IMR-90 (cell line): ENCODE measurements at regions not wholly inside any gene's neighbourhood (a gene's known extent, or its start where the extent isn't known, plus 50 kb on each side); places are given as distances from the start of the nearest gene placed in this dataset.

Experiments used
- ATAC-seq: fragments of 200-7000 bp; cut with Tn5 transposase; 2 replicates; pipeline ENCODE4 v1.9.1; 2020; ENCODE audit warnings: low read depth, mild to moderate bottlenecking, moderate library complexity
- BruUV-seq: library from RNA; stranded (reverse); fragments of 400-500 nt; replicated peaks from 2 replicates; lab custom pipeline; 2021; lab: Mats Ljungman, UMichigan
- CTCF ChIA-PET: fragments of 300-600 bp; formaldehyde crosslinking; extraction: SDS; loops from one replicate; lab custom pipeline; 2021; ENCODE audit warnings: antibody characterized with exemption; lab: Yijun Ruan, JAX
- POLR2A ChIA-PET: fragments of 300-600 bp; sonication (Branson Sonifier 250); formaldehyde crosslinking; loops from one replicate; lab custom pipeline; 2022; ENCODE audit warnings: antibody characterized with exemption; ENCODE audit not compliant: unreplicated experiment; lab: Charles Lee
- DNase-seq: peaks from one replicate; pipeline ENCODE4 v3.0.0; 2013
- H2AFZ ChIP-seq: replicated peaks from 2 replicates; pipeline ENCODE3; 2013; ENCODE audit warnings: low read length, mild to moderate bottlenecking; ENCODE audit not compliant: poor library complexity
- H2AK5ac ChIP-seq: 2 replicates; pipeline ENCODE4 v1.6.1; 2013; ENCODE audit warnings: low read depth, low read length, inconsistent platforms
- H2AK9ac ChIP-seq: replicated peaks from 2 replicates; pipeline ENCODE3; 2013; ENCODE audit warnings: mild to moderate bottlenecking, low read depth, low read length, moderate library complexity; ENCODE audit not compliant: poor library complexity
- H2BK120ac ChIP-seq: 2 replicates; pipeline ENCODE4 v1.6.1; 2013; ENCODE audit warnings: low read depth, low read length, inconsistent platforms
- H2BK15ac ChIP-seq: 3 replicates; pipeline ENCODE4 v1.6.1; 2013; ENCODE audit warnings: low read depth, low read length, inconsistent platforms
- H2BK20ac ChIP-seq: 2 replicates; pipeline ENCODE4 v1.6.1; 2013; ENCODE audit warnings: low read depth, mild to moderate bottlenecking, inconsistent platforms, low read length, moderate library complexity
- H2BK5ac ChIP-seq: 2 replicates; pipeline ENCODE4 v1.6.1; 2013; ENCODE audit warnings: mild to moderate bottlenecking, low read depth, low read length, inconsistent platforms; ENCODE audit not compliant: poor library complexity, severe bottlenecking
- H3K14ac ChIP-seq: replicated peaks from 2 replicates; pipeline ENCODE4 v1.6.1; 2013; ENCODE audit warnings: low read depth, low read length, inconsistent platforms
- H3K18ac ChIP-seq: 2 replicates; pipeline ENCODE4 v1.6.1; 2013; ENCODE audit warnings: low read depth, low read length, control low read depth
- H3K23ac ChIP-seq: 2 replicates; pipeline ENCODE4 v1.6.1; 2013; ENCODE audit warnings: low read depth, low read length, inconsistent platforms
- H3K27ac ChIP-seq: 2 replicates; pipeline ENCODE4 v1.5.1; 2013; ENCODE audit warnings: mild to moderate bottlenecking, control low read depth, low read length; ENCODE audit not compliant: insufficient read depth
- H3K27me3 ChIP-seq: 2 replicates; pipeline ENCODE4 v1.6.1; 2013; ENCODE audit warnings: low read length; ENCODE audit not compliant: control insufficient read depth, insufficient read depth
- H3K36me3 ChIP-seq: 2 replicates; pipeline ENCODE4 v1.6.1; 2013; ENCODE audit warnings: low read length, mixed read lengths; ENCODE audit not compliant: control insufficient read depth, insufficient read depth
- H3K4ac ChIP-seq: 2 replicates; pipeline ENCODE4 v1.6.1; 2013; ENCODE audit warnings: low read depth, low read length, inconsistent platforms
- H3K4me1 ChIP-seq: 2 replicates; pipeline ENCODE4 v1.6.1; 2013; ENCODE audit warnings: low read length, mixed read lengths; ENCODE audit not compliant: control insufficient read depth, insufficient read depth
- H3K4me2 ChIP-seq: 2 replicates; pipeline ENCODE4 v1.6.1; 2013; ENCODE audit warnings: low read depth, mild to moderate bottlenecking, control low read depth, low read length, moderate library complexity
- H3K4me3 ChIP-seq: 2 replicates; pipeline ENCODE4 v1.5.1; 2013; ENCODE audit warnings: low read depth, mild to moderate bottlenecking, control low read depth, low read length, moderate library complexity; ENCODE audit not compliant: insufficient read depth
- H3K56ac ChIP-seq: 2 replicates; pipeline ENCODE4 v1.6.1; 2013; ENCODE audit warnings: low read length, inconsistent platforms; ENCODE audit not compliant: insufficient read depth; ENCODE audit errors: extremely low read depth
- H3K79me1 ChIP-seq, 2 experiments: 2 replicates each; pipeline ENCODE4 v1.6.1; 2013; ENCODE audit warnings: low read length in 2 of 2, inconsistent platforms in 1 of 2, low read depth in 1 of 2
- H3K9ac ChIP-seq: 2 replicates; pipeline ENCODE4 v1.6.1; 2013; ENCODE audit warnings: low read depth, low read length, control low read depth
- H3K9me1 ChIP-seq: 2 replicates; pipeline ENCODE4 v1.6.1; 2013; ENCODE audit warnings: low read length, inconsistent platforms; ENCODE audit not compliant: insufficient read depth
- H3K9me3 ChIP-seq: 2 replicates; pipeline ENCODE4 v1.6.1; 2013; ENCODE audit warnings: low read length; ENCODE audit not compliant: control insufficient read depth, insufficient read depth
- H4K20me1 ChIP-seq: 2 replicates; pipeline ENCODE4 v1.6.1; 2013; ENCODE audit warnings: low read length, inconsistent platforms; ENCODE audit not compliant: insufficient read depth
- H4K5ac ChIP-seq: 2 replicates; pipeline ENCODE4 v1.6.1; 2013; ENCODE audit warnings: mild to moderate bottlenecking, low read depth, low read length, control low read depth
- H4K8ac ChIP-seq, 2 experiments: 2 replicates each; pipeline ENCODE4 v1.6.1; 2013; ENCODE audit warnings: low read depth in 2 of 2, low read length in 2 of 2, control low read depth in 1 of 2, inconsistent platforms in 1 of 2
- H4K91ac ChIP-seq: 2 replicates; pipeline ENCODE4 v1.6.1; 2013; ENCODE audit warnings: low read depth, low read length, inconsistent platforms; ENCODE audit not compliant: insufficient read depth
- CHD1 ChIP-seq: IDR thresholded peaks from 2 replicates; pipeline ENCODE4 v1.6.1; 2012; ENCODE audit warnings: low read depth, low read length, improper control_type of control experiment
- MAZ ChIP-seq: IDR thresholded peaks from 2 replicates; pipeline ENCODE4 v1.6.1; 2012; ENCODE audit warnings: low read depth, mild to moderate bottlenecking, low read length, improper control_type of control experiment, moderate library complexity, borderline replicate concordance
- SMC3 ChIP-seq: fragments of 150-350 bp; IDR thresholded peaks from 2 replicates; pipeline ENCODE4 v1.6.1; 2016; ENCODE audit warnings: low read depth, mild to moderate bottlenecking, antibody characterized with exemption, low read length, moderate library complexity
- WGBS, 2 experiments: methylation state at CpG; one replicate each; pipeline versions ENCODE4 v1.1.5 to v1.1.7; 2013; ENCODE audit warnings: missing lambda C conversion rate in 2 of 2; ENCODE audit not compliant: insufficient read length in 1 of 2; ENCODE audit errors: extremely low coverage in 2 of 2; 5-methylcytosine and 5-hydroxymethylcytosine counted together
- dilution Hi-C: fragments of 300-500 bp; cut with HindIII; formaldehyde crosslinking; loops from one replicate; pipeline ENCODE4 v1.14.3; 2018; ENCODE audit warnings: low sequenced_read_pairs; ENCODE audit not compliant: unreplicated experiment
- in situ Hi-C: fragments of 300-500 bp; cut with MboI; formaldehyde crosslinking; loops from 3 replicates; pipeline ENCODE4 v1.14.3; 2019; ENCODE audit warnings: low sequenced_read_pairs, inconsistent platforms, mixed read lengths
- intact Hi-C: fragments of 100-400 bp; cut with micrococcal nuclease; formaldehyde crosslinking; loops from 2 replicates; pipeline ENCODE4 v1.10.0; 2022

DNA sequence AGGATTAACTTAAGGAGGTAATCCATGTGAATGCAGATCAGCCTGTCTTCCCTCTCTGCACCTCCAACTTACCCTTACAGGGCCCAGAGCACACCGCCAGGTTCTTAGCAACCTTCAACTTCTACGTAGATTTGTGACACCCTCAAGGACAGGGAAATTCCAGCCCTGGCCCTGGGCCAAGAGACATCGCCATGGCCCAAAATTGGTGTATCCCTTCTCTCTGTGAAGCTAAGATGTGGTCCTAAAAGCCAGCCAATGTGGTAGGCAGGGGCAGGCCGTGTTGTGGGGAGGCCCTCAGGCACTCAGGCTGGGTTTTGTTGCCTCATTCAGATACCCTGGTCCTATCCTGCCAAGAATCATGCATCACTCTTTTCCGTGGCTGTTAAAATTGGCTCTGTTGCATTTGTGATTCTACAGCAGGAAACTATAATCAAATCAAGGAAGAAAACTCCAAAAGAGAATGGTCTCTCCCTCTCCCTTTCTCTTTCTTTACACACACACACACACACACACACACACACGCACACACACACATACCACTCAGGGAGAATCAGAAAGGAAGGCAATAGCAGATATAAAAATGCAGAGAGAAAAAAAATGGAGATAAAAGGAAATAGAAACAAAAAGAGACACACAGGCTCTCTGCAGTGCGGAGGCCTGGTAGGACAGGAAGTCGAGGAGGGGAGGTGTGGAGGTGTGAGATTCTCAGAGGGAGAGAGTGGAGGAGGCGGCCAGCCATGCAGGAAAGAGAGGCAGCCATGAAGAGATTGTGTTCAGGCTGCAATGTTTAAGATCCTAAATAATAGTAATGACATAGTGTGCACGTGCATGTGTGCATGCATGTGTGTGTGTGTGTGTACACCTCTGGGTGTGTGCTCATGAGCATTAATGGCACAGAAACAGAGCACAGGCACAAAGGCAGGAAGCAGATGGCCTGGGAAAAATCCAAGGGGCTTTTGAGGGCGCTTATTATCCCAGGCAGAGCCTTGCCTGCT is 201.8 kb upstream of the LRFN2 start:
- Histone ChIP-seq H4K91ac (no peak overlapping the region), H4K5ac (no peak overlapping the region), H2BK120ac (no peak overlapping the region), H3K18ac (no peak overlapping the region), H2BK20ac (no peak overlapping the region), H3K56ac (no peak overlapping the region), H3K79me1 (no peaks in the 10 kb centered on the region), H4K8ac (no peak overlapping the region), H4K20me1 (no peaks in the 10 kb centered on the region; the same call in 1 of the 2 replicates), H3K27me3 (peaks cover 1% of the 10 kb centered on the region), H3K9ac (no peak overlapping the region), H3K9me1 (no peaks in the 10 kb centered on the region), H3K23ac (no peak overlapping the region), H3K36me3 (no peaks in the 10 kb centered on the region), H2AFZ (no peak overlapping the region), H2BK15ac (no peak overlapping the region), H2BK5ac (no peak overlapping the region), H3K4me3 (no peak overlapping the region), H3K4ac (no peak overlapping the region), H3K4me1 (no peaks in the 10 kb centered on the region), H3K4me2 (no peak overlapping the region), H3K9me3 (no peaks in the 10 kb centered on the region), H3K14ac (no peak overlapping the region), H2AK5ac (no peak overlapping the region), H2AK9ac (no peak overlapping the region), H3K27ac (no peak overlapping the region)
- no peak for DNase-seq
- intact Hi-C loops (no loop called here), in situ Hi-C loops (no loop called here), dilution Hi-C loops (no loop called here)
- no TSS peak for BruUV-seq
- ChIA-PET CTCF (no interaction called here), POLR2A (no interaction called here)
- no peak for ATAC-seq
- WGBS, 2 experiments: 13% methylated on average over 3 of the region's 11 CpGs; no CpG with 5 or more reads in 1 of the 2 experiments
- TF ChIP-seq MAZ (no peak), SMC3 (no peak), CHD1 (no peak)
